ENCODE measurements at regions not wholly inside any gene's neighbourhood (a gene's known extent, or its start where the extent isn't known, plus 50 kb on each side); places are given as distances from the start of the nearest gene placed in this dataset.

- no peak for DNase-seq
- ChIA-PET POLR2A (no interaction called here), CTCF (no interaction called here)
- Mint-ChIP-seq H3K4me3 (no peak overlapping the region), H3K36me3 (ENCODE audit: low read depth) (no peaks in the 10 kb centered on the region), H3K4me1 (no peaks in the 10 kb centered on the region), H3K9me3 (peaks cover 11% of the 10 kb centered on the region), H3K27me3 (no peaks in the 10 kb centered on the region), H3K27ac (no peak overlapping the region)
- no peak for ATAC-seq (ENCODE audit: low read depth)
- intact Hi-C loops (cut with micrococcal nuclease) = no loop called here
- no peak for TF ChIP-seq CTCF (IDR thresholded peaks at IDR 0.05)
Measured at GRCh38 chr2:238515377-238515776, 88.7 kb downstream of the ASB1 start.

GRCh38 chr2:238517209-238517608, 90.5 kb downstream of the ASB1 start:
- DNase-seq (no peak), ATAC-seq (ENCODE audit: low read depth) (no peak)
- ChIA-PET POLR2A (no interaction called here), CTCF (no interaction called here)
- no peak overlapping the region for H3K4me3 Mint-ChIP-seq
- H3K27ac Mint-ChIP-seq = no peak overlapping the region
- no peaks in the 10 kb centered on the region for H3K27me3 Mint-ChIP-seq
- intact Hi-C loops (cut with micrococcal nuclease) = no loop called here
- H3K9me3 Mint-ChIP-seq = peaks cover 11% of the 10 kb centered on the region
- no peaks in the 10 kb centered on the region for H3K36me3 Mint-ChIP-seq (ENCODE audit: low read depth)
- no peaks in the 10 kb centered on the region for H3K4me1 Mint-ChIP-seq
- TF ChIP-seq CTCF (IDR thresholded peaks at IDR 0.05) = no peak

- no peaks in the 10 kb centered on the region for H3K4me1 Mint-ChIP-seq
- POLR2A ChIA-PET = no interaction called here
- no peak for TF ChIP-seq CTCF (IDR thresholded peaks at IDR 0.05)
- no peaks in the 10 kb centered on the region for H3K27me3 Mint-ChIP-seq
- no peak for ATAC-seq (ENCODE audit: low read depth)
- no peak overlapping the region for H3K4me3 Mint-ChIP-seq
- DNase-seq = no peak
- no peaks in the 10 kb centered on the region for H3K36me3 Mint-ChIP-seq (ENCODE audit: low read depth)
- H3K9me3 Mint-ChIP-seq = peaks cover 11% of the 10 kb centered on the region
- CTCF ChIA-PET = no interaction called here
- intact Hi-C loops (cut with micrococcal nuclease) = no loop called here
- H3K27ac Mint-ChIP-seq = no peak overlapping the region
Measured at GRCh38 chr2:238518172-238518820, 91.6 kb downstream of the ASB1 start.

- Mint-ChIP-seq H3K27ac (no peak overlapping the region), H3K36me3 (ENCODE audit: low read depth) (no peaks in the 10 kb centered on the region), H3K9me3 (peaks cover 11% of the 10 kb centered on the region), H3K27me3 (no peaks in the 10 kb centered on the region), H3K4me1 (no peaks in the 10 kb centered on the region), H3K4me3 (no peak overlapping the region)
- CTCF ChIA-PET = no interaction called here
- POLR2A ChIA-PET = no interaction called here
- ATAC-seq (ENCODE audit: low read depth) (no peak), DNase-seq (no peak)
- intact Hi-C loops (cut with micrococcal nuclease) = no loop called here
- TF ChIP-seq CTCF (IDR thresholded peaks at IDR 0.05) = no peak
Measured at GRCh38 chr2:238518821-238519186, 92.1 kb downstream of the ASB1 start.

GRCh38 chr2:238520359-238520886, 93.7 kb downstream of the ASB1 start:
- no peak for ATAC-seq (ENCODE audit: low read depth)
- Mint-ChIP-seq H3K36me3 (ENCODE audit: low read depth) (no peaks in the 10 kb centered on the region), H3K4me1 (no peaks in the 10 kb centered on the region), H3K27ac (no peak overlapping the region), H3K4me3 (no peak overlapping the region), H3K27me3 (peaks cover under 1% of the 10 kb centered on the region), H3K9me3 (peaks cover 11% of the 10 kb centered on the region)
- POLR2A ChIA-PET = no interaction called here
- no peak for DNase-seq
- CTCF ChIA-PET = no interaction called here
- intact Hi-C loops (cut with micrococcal nuclease) = no loop called here
- TF ChIP-seq CTCF (IDR thresholded peaks at IDR 0.05) = no peak
